ENCODE measurements at regions not wholly inside any gene's neighbourhood (a gene's known extent, or its start where the extent isn't known, plus 50 kb on each side); places are given as distances from the start of the nearest gene placed in this dataset.
A peak's percentile ranks its signal among the peaks of the same experiment; 100 is the strongest.

GRCh38 chr12:89019439-89020120 is 332.7 kb downstream of the DUSP6 start:
- H4K20me1 ChIP-seq (ENCODE audit: insufficient read depth) = no peaks in the 10 kb centered on the region
- no peaks in the 10 kb centered on the region for H3F3A ChIP-seq (ENCODE audit: insufficient read depth, low read length, poor library complexity, severe bottlenecking)
- no peaks in the 10 kb centered on the region for H3K9me3 ChIP-seq (ENCODE audit: low read length)
- H3K79me2 ChIP-seq (replicated peaks; ENCODE audit: insufficient read depth, low read length) = no peaks in the 10 kb centered on the region
- no peaks in the 10 kb centered on the region for H3K36me3 ChIP-seq (ENCODE audit: insufficient read depth, low read length)
- H3K4me2 ChIP-seq (ENCODE audit: low read length) = no peak overlapping the region
- H3K9ac ChIP-seq (ENCODE audit: low read length) = no peak overlapping the region
- no peaks in the 10 kb centered on the region for H3K27me3 ChIP-seq (ENCODE audit: insufficient read depth, low read depth, low read length)
- no peak overlapping the region for H3K4me3 ChIP-seq (ENCODE audit: low read length)
- no peak overlapping the region for H2AFZ ChIP-seq (ENCODE audit: low read depth, low read length)
- no peaks in the 10 kb centered on the region for H3K9me2 ChIP-seq (ENCODE audit: insufficient read depth, low read length)
- H3K27ac ChIP-seq (ENCODE audit: low read length) = no peak overlapping the region
- peak; percentile 93 for TF ChIP-seq RAD21 (conservative IDR thresholded peaks at IDR 0.05)
- no peak for TF ChIP-seq TAF1 (IDR thresholded peaks at IDR 0.05; ENCODE audit: low read depth)
- peak; percentile 97 for TF ChIP-seq SMC3 (conservative IDR thresholded peaks at IDR 0.05; ENCODE audit: poor library complexity)
- peak; percentile 92 for TF ChIP-seq CTCF (IDR thresholded peaks at IDR 0.05; ENCODE audit: poor library complexity, severe bottlenecking)
- TF ChIP-seq EP300 (conservative IDR thresholded peaks at IDR 0.05; ENCODE audit: poor library complexity, severe bottlenecking) = no peak

GRCh38 chr12:89016970-89017778 is 335.1 kb downstream of the DUSP6 start:
- Histone ChIP-seq H3K9ac (ENCODE audit: low read length) (peak overlapping the region; percentile 21), H3K4me3 (ENCODE audit: low read length) (no peak overlapping the region), H3K27me3 (ENCODE audit: insufficient read depth, low read depth, low read length) (no peaks in the 10 kb centered on the region), H3K9me2 (ENCODE audit: insufficient read depth, low read length) (no peaks in the 10 kb centered on the region), H3K9me3 (ENCODE audit: low read length) (no peaks in the 10 kb centered on the region), H3F3A (ENCODE audit: insufficient read depth, low read length, poor library complexity, severe bottlenecking) (no peaks in the 10 kb centered on the region), H3K27ac (ENCODE audit: low read length) (no peak overlapping the region), H2AFZ (ENCODE audit: low read depth, low read length) (no peak overlapping the region), H3K79me2 (replicated peaks; ENCODE audit: insufficient read depth, low read length) (no peaks in the 10 kb centered on the region), H4K20me1 (ENCODE audit: insufficient read depth) (no peaks in the 10 kb centered on the region), H3K36me3 (ENCODE audit: insufficient read depth, low read length) (no peaks in the 10 kb centered on the region), H3K4me2 (ENCODE audit: low read length) (no peak overlapping the region)
- no peak for TF ChIP-seq MXI1 (conservative IDR thresholded peaks at IDR 0.05; ENCODE audit: poor library complexity, severe bottlenecking)
- TF ChIP-seq TAF1 (IDR thresholded peaks at IDR 0.05; ENCODE audit: low read depth) = no peak
- TF ChIP-seq POLR2AphosphoS5 (IDR thresholded peaks at IDR 0.05) = no peak
- peak; percentile 82 for TF ChIP-seq RAD21 (conservative IDR thresholded peaks at IDR 0.05)
- TF ChIP-seq REST (IDR thresholded peaks at IDR 0.05; ENCODE audit: borderline replicate concordance) = no peak
- peak; percentile 85 for TF ChIP-seq SMC3 (conservative IDR thresholded peaks at IDR 0.05; ENCODE audit: poor library complexity)
- TF ChIP-seq CTCF (IDR thresholded peaks at IDR 0.05; ENCODE audit: poor library complexity, severe bottlenecking) = peak; percentile 84
- TF ChIP-seq EZH2 (IDR thresholded peaks at IDR 0.05; ENCODE audit: borderline replicate concordance, insufficient read depth, low read length, poor library complexity, severe bottlenecking) = no peak
- no peak for TF ChIP-seq EP300 (conservative IDR thresholded peaks at IDR 0.05; ENCODE audit: poor library complexity, severe bottlenecking)
